A549 (cell line): ENCODE measurements at regions not wholly inside any gene's neighbourhood (a gene's known extent, or its start where the extent isn't known, plus 50 kb on each side); places are given as distances from the start of the nearest gene placed in this dataset.

Source experiments
- ATAC-seq, 2 experiments: fragments of 200-7000 bp in 1 of 2; fragments of >200 bp in 1 of 2; cut with Nextera tagmentation in 1 of 2; cut with Tn5 transposase in 1 of 2; 3 replicates each; pipeline versions ENCODE4 v1.8.0 to v1.9.1; 2018 to 2020; ENCODE audit warnings: mild to moderate bottlenecking in 1 of 2, moderate library complexity in 1 of 2
- CTCF ChIA-PET: fragments of 300-600 bp; sonication (Branson Sonifier 250); formaldehyde crosslinking; extraction: SDS; loops from one replicate; lab custom pipeline; 2021; ENCODE audit warnings: antibody characterized with exemption, inconsistent platforms; lab: Yijun Ruan, JAX
- POLR2A ChIA-PET: fragments of 350-600 bp; formaldehyde crosslinking; extraction: SDS; loops from one replicate; lab custom pipeline; 2021; ENCODE audit warnings: antibody characterized with exemption, inconsistent platforms; lab: Yijun Ruan, JAX
- DNase-seq, 2 experiments: peaks; one replicate each; pipeline versions ENCODE4 v3.0.0 to v3.0.0-alpha.2; 2011 to 2016; ENCODE audit warnings: low read depth in 1 of 2, low spot score in 1 of 2
- FAIRE-seq: peaks from 2 replicates; lab custom pipeline; 2011; peaks lifted over from hg19 to GRCh38; lab: Jason Lieb, UNC
- H3K27ac ChIP-seq, 2 experiments: fragments of >200 bp; sonication (Bioruptor Twin); formaldehyde crosslinking; 3 replicates each; pipeline ENCODE4 v1.5.1; 2016 to 2017
- H3K4me1 ChIP-seq: fragments of >200 bp; sonication (Bioruptor Twin); formaldehyde crosslinking; 3 replicates; pipeline ENCODE4 v1.6.1; 2016
- H3K4me2 ChIP-seq: fragments of >200 bp; sonication (Bioruptor Twin); formaldehyde crosslinking; 3 replicates; pipeline ENCODE4 v1.6.1; 2016
- H3K4me3 ChIP-seq: fragments of >200 bp; sonication (Bioruptor Twin); formaldehyde crosslinking; 3 replicates; pipeline ENCODE4 v1.5.1; 2016
- H3K9me3 ChIP-seq: fragments of >200 bp; sonication (Bioruptor Twin); formaldehyde crosslinking; 3 replicates; pipeline ENCODE4 v1.6.1; 2016
- ATOH8 ChIP-seq: fragments of 250-450 bp; sonication (Bioruptor Pico); IDR thresholded peaks from 2 replicates; pipeline ENCODE4 v1.5.0; 2020; ENCODE audit warnings: low read depth, mild to moderate bottlenecking, moderate library complexity
- CBX2 ChIP-seq: fragments of 200-600 bp; sonication (generic); IDR thresholded peaks from 2 replicates; pipeline ENCODE4 v1.6.1; 2016; ENCODE audit warnings: low read depth, mild to moderate bottlenecking, borderline replicate concordance
- EHF ChIP-seq: fragments of 250-450 bp; sonication (Bioruptor Pico); IDR thresholded peaks from 2 replicates; pipeline ENCODE4 v1.5.0; 2020; ENCODE audit warnings: mild to moderate bottlenecking
- FOXS1 ChIP-seq: fragments of 250-450 bp; sonication (Bioruptor Pico); IDR thresholded peaks from 2 replicates; pipeline ENCODE4 v1.5.0; 2020; ENCODE audit warnings: mild to moderate bottlenecking, moderate library complexity
- HDAC2 ChIP-seq: fragments of 200-600 bp; sonication (generic); IDR thresholded peaks from 2 replicates; pipeline ENCODE4 v1.6.1; 2016
- JUN ChIP-seq, 2 experiments: fragments of >200 bp; sonication (Bioruptor Twin); formaldehyde crosslinking; IDR thresholded peaks; 2 replicates in 1 of 2; 3 replicates in 1 of 2; pipeline ENCODE4 v1.6.1; 2016 to 2017
- JUNB ChIP-seq: fragments of >200 bp; sonication (Bioruptor Twin); formaldehyde crosslinking; IDR thresholded peaks from 2 replicates; pipeline ENCODE4 v1.6.1; 2016
- KDM5A ChIP-seq: fragments of 200-600 bp; sonication (generic); IDR thresholded peaks from 2 replicates; pipeline ENCODE4 v1.6.1; 2016; ENCODE audit warnings: antibody characterized with exemption, mild to moderate bottlenecking
- MYC ChIP-seq: IDR thresholded peaks from 2 replicates; pipeline ENCODE4 v1.6.1; 2012; ENCODE audit warnings: mild to moderate bottlenecking, inconsistent platforms, low read length, improper control_type of control experiment, borderline replicate concordance
- PHF8 ChIP-seq: fragments of 200-600 bp; sonication (generic); IDR thresholded peaks from 2 replicates; pipeline ENCODE4 v1.6.1; 2016; ENCODE audit warnings: low read depth, mild to moderate bottlenecking, antibody characterized with exemption, moderate library complexity, borderline replicate concordance
- RAD21 ChIP-seq, 2 experiments: fragments of >200 bp in 1 of 2; sonication (Bioruptor Twin) in 1 of 2; formaldehyde crosslinking in 1 of 2; IDR thresholded peaks in 1 of 2; conservative IDR thresholded peaks in 1 of 2; 2 replicates in 1 of 2; 3 replicates in 1 of 2; pipeline ENCODE4 v1.6.1; 2012 to 2018; ENCODE audit warnings: inconsistent platforms in 1 of 2
- RNF2 ChIP-seq: fragments of 200-600 bp; sonication (generic); IDR thresholded peaks from 2 replicates; pipeline ENCODE4 v1.6.1; 2016; ENCODE audit warnings: low read depth, mild to moderate bottlenecking, antibody characterized with exemption, moderate library complexity, borderline replicate concordance
- ZC3H11A ChIP-seq: fragments of 450-650 bp; IDR thresholded peaks from 2 replicates; pipeline ENCODE4 v1.6.1; 2014; ENCODE audit warnings: antibody characterized with exemption, mild to moderate bottlenecking
- ZNF302 ChIP-seq: fragments of 250-450 bp; sonication (Bioruptor Pico); IDR thresholded peaks from 2 replicates; pipeline ENCODE4 v1.9.0; 2021; ENCODE audit warnings: inconsistent platforms, mild to moderate bottlenecking, moderate library complexity
- WGBS: methylation state at CpG from one replicate; pipeline ENCODE4 v1.1.6; 2017; ENCODE audit errors: missing lambda C conversion rate; 5-methylcytosine and 5-hydroxymethylcytosine counted together
- TF ChIP-seq, protein P1 (sequence below): fragments of 250-450 bp; sonication (Bioruptor Pico); IDR thresholded peaks from 2 replicates; pipeline ENCODE4 v1.5.0; 2021; ENCODE audit warnings: mild to moderate bottlenecking, moderate library complexity, borderline replicate concordance
- TF ChIP-seq, protein P2 (sequence below): IDR thresholded peaks from 2 replicates; pipeline ENCODE4 v1.6.1; 2012
- TF ChIP-seq, protein P3 (sequence below): IDR thresholded peaks from 2 replicates; pipeline ENCODE4 v1.6.1; 2012

GRCh38 chr5:57671371-57671770 lies 188.8 kb upstream of the ACTBL2 start:
- DNase-seq (no peak), FAIRE-seq (peak; percentile 23), ATAC-seq (no peak)
- CTCF ChIA-PET = no interaction called here
- Histone ChIP-seq H3K4me3 (no peak overlapping the region), H3K9me3 (no peaks in the 10 kb centered on the region), H3K27ac (no peak overlapping the region), H3K4me2 (no peak overlapping the region), H3K4me1 (no peaks in the 10 kb centered on the region)
- TF ChIP-seq RNF2 (no peak), RAD21 (conservative IDR thresholded peaks at IDR 0.05 in 1 of 2, IDR thresholded peaks at IDR 0.05 in 1 of 2) (no peak), MYC (no peak)
- POLR2A ChIA-PET = no interaction called here

GRCh38 chr5:57666582-57666981 lies 184.0 kb upstream of the ACTBL2 start:
- no peak for ATAC-seq
- Histone ChIP-seq H3K4me3 (no peak overlapping the region), H3K4me2 (no peak overlapping the region), H3K9me3 (no peaks in the 10 kb centered on the region), H3K27ac (no peak overlapping the region), H3K4me1 (no peaks in the 10 kb centered on the region)
- CTCF ChIA-PET = no interaction called here
- FAIRE-seq = no peak
- TF ChIP-seq RAD21 (conservative IDR thresholded peaks at IDR 0.05 in 1 of 2, IDR thresholded peaks at IDR 0.05 in 1 of 2) (no peak), ATOH8 (CRISPR knock-in tag) (no peak)
- DNase-seq = no peak
- POLR2A ChIA-PET = no interaction called here

DNA sequence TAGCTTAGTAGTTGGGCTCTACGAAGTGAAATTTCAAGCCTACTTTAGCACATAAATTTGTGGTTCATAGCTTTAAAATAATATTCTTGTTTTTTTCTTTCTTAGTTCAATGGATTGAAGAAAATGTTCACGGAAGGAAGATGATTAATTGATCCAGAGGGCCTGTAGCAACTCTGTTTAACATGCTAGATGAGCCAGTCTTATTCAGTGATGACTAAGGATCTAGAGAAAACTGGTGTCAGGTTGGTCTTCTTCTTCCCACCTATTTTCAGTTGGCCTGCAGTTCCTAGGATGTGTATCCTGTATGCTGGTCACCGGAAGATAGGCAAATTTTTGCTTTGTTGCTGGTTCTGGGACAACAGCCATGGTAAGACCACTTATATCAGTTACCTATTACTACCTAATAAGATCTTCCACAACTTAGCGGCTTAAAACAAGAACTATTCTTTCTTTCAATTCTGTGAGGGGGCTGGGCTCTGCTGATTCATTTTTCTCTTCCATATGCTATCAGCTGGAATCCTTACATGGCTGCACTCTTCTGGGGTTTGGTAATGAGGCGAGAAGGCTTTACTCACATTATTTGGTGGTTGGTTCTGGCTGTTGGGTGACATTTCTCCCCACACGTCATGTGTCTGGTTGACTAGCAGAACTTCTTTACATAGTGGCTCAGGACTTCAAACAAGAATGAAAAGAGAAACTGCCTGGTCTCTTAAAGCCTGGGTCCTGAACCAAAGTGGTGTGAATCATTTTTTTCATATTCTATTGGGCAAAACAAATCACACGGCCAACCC lies 182.7 kb upstream of the ACTBL2 start:
- ChIA-PET CTCF (interaction anchor here (1.5 kb wide), 1 partner anchor 15 kb away, joined by 4 read pairs; no protein-coding TSS in a partner anchor), POLR2A (no interaction called here)
- no peaks in the 10 kb centered on the region for H3K9me3 ChIP-seq
- no peak for ATAC-seq
- H3K4me3 ChIP-seq = no peak overlapping the region
- no peak overlapping the region for H3K4me2 ChIP-seq
- peak; percentile 23 for FAIRE-seq
- H3K4me1 ChIP-seq = no peaks in the 10 kb centered on the region
- WGBS = 88% methylated on average over 7 of the region's 7 CpGs
- no peak overlapping the region for H3K27ac ChIP-seq
- TF ChIP-seq JUN (IDR thresholded peaks at IDR 0.05) = no peak
- TF ChIP-seq, protein P1, sequence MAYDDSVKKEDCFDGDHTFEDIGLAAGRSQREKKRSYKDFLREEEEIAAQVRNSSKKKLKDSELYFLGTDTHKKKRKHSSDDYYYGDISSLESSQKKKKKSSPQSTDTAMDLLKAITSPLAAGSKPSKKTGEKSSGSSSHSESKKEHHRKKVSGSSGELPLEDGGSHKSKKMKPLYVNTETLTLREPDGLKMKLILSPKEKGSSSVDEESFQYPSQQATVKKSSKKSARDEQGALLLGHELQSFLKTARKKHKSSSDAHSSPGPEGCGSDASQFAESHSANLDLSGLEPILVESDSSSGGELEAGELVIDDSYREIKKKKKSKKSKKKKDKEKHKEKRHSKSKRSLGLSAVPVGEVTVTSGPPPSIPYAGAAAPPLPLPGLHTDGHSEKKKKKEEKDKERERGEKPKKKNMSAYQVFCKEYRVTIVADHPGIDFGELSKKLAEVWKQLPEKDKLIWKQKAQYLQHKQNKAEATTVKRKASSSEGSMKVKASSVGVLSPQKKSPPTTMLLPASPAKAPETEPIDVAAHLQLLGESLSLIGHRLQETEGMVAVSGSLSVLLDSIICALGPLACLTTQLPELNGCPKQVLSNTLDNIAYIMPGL = no peak
- TF ChIP-seq KDM5A = no peak
- no peak for TF ChIP-seq FOXS1 (CRISPR knock-in tag)
- TF ChIP-seq ZC3H11A = no peak
- no peak for TF ChIP-seq ZNF302 (CRISPR knock-in tag)
- TF ChIP-seq, protein P2, sequence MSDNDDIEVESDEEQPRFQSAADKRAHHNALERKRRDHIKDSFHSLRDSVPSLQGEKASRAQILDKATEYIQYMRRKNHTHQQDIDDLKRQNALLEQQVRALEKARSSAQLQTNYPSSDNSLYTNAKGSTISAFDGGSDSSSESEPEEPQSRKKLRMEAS = no peak
- TF ChIP-seq HDAC2 = no peak
- no peak for TF ChIP-seq EHF (CRISPR knock-in tag)
- no peak for TF ChIP-seq JUNB
- TF ChIP-seq CBX2 = no peak
- TF ChIP-seq MYC = no peak
- TF ChIP-seq PHF8 = no peak
- TF ChIP-seq RAD21 (conservative IDR thresholded peaks at IDR 0.05 in 1 of 2, IDR thresholded peaks at IDR 0.05 in 1 of 2) = no peak
- TF ChIP-seq, protein P3, sequence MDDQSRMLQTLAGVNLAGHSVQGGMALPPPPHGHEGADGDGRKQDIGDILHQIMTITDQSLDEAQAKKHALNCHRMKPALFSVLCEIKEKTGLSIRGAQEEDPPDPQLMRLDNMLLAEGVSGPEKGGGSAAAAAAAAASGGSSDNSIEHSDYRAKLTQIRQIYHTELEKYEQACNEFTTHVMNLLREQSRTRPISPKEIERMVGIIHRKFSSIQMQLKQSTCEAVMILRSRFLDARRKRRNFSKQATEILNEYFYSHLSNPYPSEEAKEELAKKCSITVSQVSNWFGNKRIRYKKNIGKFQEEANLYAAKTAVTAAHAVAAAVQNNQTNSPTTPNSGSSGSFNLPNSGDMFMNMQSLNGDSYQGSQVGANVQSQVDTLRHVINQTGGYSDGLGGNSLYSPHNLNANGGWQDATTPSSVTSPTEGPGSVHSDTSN = no peak
- DNase-seq = no peak
